Upper lobe of left lung (tissue), 4 donors: ENCODE measurements at regions not wholly inside any gene's neighbourhood (a gene's known extent, or its start where the extent isn't known, plus 50 kb on each side); places are given as distances from the start of the nearest gene placed in this dataset.

ENCODE experiments used
- POLR2A ChIP-seq, 4 donors: fragments of 450-650 bp; IDR thresholded peaks; one replicate each; pipeline ENCODE4 v1.5.1; 2016 to 2017; ENCODE audit warnings: antibody characterized with exemption in 4 of 4, mild to moderate bottlenecking in 2 of 4
- POLR2AphosphoS5 ChIP-seq, 2 donors: sonication (generic); formaldehyde crosslinking; IDR thresholded peaks; one replicate each; pipeline ENCODE4 v1.5.1; 2017; ENCODE audit warnings: antibody characterized with exemption in 2 of 2
- TF ChIP-seq, protein P1 (sequence below), 6 experiments: fragments of 450-650 bp in 4 of 6; fragments of 200-600 bp in 2 of 6; sonication (generic) in 2 of 6; IDR thresholded peaks; one replicate each; pipeline ENCODE4 v1.5.1; 2016 to 2019; ENCODE audit warnings: antibody characterized with exemption in 6 of 6

DNA sequence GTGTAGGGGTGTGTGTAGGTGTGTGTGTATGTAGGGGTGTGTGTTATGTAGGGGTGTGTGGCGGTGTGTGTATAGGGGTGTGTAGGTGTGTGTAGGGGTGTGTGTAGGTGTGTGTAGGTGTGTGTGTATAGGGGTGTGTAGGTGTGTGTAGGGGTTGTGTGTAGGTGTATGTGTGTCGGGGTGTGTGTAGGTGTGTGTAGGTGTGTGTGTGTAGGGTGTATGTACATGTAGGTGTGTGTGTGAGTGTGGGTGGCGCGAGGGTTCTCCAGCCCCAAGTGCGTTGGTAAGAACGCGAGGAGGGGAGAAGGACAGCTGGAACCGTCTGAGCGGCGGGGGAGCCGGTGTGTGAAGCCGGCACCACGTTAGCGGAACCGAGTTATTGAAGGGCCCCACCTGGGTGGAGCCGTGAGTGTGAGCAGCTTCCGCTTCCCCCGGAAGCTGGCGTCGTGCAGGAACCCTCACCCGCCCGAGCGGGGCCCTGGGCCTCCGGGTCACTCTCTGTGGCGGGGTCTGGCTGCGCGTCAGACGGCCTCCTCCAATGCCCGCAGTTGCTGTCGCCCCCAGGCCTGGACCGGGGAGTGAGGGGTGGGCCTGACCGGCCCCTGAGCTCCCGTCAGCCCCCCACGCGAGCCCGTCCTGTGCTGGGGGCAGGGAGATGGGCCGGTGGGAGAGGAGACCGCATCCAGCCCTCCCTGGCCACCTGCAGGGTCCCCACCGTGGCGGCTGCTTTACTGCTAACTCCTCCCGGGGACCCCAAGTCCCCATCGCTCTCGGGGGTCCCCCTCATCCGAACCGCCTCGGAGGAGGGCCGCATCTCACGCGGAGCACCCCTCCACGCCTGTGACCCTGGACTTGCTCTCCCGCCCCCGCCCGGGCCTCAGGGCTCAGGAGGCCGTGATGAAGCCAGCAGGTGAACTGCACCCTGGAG is 49.6 kb upstream of the PSMG3 start:
- TF ChIP-seq, protein P1, sequence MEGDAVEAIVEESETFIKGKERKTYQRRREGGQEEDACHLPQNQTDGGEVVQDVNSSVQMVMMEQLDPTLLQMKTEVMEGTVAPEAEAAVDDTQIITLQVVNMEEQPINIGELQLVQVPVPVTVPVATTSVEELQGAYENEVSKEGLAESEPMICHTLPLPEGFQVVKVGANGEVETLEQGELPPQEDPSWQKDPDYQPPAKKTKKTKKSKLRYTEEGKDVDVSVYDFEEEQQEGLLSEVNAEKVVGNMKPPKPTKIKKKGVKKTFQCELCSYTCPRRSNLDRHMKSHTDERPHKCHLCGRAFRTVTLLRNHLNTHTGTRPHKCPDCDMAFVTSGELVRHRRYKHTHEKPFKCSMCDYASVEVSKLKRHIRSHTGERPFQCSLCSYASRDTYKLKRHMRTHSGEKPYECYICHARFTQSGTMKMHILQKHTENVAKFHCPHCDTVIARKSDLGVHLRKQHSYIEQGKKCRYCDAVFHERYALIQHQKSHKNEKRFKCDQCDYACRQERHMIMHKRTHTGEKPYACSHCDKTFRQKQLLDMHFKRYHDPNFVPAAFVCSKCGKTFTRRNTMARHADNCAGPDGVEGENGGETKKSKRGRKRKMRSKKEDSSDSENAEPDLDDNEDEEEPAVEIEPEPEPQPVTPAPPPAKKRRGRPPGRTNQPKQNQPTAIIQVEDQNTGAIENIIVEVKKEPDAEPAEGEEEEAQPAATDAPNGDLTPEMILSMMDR (IDR thresholded peaks at IDR 0.05) = no peak
- TF ChIP-seq POLR2A (IDR thresholded peaks at IDR 0.05) = no peak
- no peak for TF ChIP-seq POLR2AphosphoS5 (IDR thresholded peaks at IDR 0.05)
